HG02852 (cell line): ENCODE measurements at regions not wholly inside any gene's neighbourhood (a gene's known extent, or its start where the extent isn't known, plus 50 kb on each side); places are given as distances from the start of the nearest gene placed in this dataset.

Experiments used
- ATAC-seq: cut with Tn5 transposase; IDR thresholded peaks from one replicate; pipeline ENCODE4 v1.9.1; 2021; ENCODE audit warnings: mild to moderate bottlenecking, moderate library complexity; ENCODE audit not compliant: unreplicated experiment

DNA sequence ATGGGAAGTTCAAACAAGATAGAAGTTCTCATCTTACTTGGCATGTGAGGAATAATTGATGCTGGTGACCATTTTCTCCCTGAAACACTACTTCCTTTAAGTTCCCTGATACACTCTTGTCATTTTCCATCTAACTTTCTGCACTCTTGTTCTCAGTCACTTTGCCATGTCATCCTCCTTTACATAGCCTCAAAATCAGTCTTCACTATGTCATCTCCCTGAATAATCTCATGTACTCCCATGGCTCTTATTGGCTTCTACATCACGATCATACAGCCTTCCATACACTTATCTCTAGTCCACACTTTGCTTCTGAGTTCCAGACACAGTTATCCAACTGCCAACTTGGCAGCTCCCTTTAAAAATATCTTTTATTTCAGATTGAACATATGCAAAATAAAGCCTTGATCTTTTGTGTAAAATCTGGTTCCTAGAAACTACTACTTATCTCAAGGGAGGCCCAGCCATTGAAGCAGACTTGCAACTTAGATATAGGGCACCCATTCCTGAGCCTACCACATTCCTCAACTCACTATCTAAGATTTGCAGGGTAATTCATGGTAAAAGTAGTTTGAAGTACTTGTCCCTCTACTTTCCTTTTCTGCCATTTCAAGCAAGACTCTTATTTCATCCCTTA is 1070.2 kb upstream of the NXPH2 start:
- no peak for ATAC-seq

DNA sequence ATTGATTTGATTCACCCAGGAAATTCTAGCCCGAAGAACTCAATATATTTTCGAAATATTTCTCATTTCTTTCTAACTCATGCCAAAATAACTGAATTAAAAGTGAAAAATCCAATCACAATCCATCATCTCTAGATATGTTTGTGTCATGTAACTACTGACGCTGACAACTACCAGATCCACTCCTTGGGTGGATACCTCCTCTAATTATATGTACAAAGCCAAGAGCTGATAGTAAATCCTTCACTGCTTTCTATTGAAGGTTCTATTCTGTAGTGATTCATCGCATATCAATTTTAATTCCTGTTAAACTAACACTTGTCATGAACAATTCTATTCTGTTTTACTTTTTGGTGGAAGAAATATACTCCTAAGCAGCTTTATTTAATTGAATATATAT is 1056.6 kb upstream of the NXPH2 start:
- ATAC-seq = no peak

DNA sequence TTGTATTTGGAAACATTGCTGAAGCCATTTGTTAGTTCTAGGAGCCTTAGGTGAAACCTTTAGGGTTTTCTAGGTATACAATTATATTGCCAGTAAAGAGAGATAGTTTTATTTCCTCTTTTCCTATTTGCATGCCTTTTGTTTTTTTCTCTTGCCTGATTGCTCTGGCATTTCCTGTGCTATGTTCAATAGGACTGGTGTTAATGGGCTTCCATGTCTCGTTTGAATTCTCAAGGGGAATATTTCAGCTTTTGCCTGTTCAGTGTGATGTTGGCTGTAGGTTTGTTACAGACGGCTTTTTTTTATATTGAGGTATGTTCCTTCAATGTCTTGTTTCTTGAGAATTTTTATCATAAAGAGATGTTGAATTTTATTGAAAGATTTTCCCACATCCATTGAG is 1054.9 kb upstream of the NXPH2 start:
- ATAC-seq = no peak

DNA sequence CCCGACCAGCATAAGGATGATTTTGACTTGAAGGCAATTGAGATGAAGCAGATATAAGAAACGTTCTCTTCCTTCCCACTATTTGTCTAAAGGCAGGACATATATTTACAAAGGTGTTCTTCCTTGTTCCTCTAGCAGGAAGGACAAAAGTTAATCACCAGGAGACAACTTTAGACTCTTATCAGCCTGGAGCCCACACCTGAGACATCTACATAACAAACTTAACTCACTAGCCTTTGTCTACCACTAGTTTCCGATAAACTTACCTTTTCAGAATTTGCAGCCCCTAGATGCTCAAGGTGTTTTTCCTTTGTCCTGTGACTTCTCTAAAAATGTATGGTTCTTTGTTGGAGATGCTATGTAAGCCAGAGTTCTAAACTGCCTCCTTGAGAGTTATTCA is 1047.8 kb upstream of the NXPH2 start:
- no peak for ATAC-seq

DNA sequence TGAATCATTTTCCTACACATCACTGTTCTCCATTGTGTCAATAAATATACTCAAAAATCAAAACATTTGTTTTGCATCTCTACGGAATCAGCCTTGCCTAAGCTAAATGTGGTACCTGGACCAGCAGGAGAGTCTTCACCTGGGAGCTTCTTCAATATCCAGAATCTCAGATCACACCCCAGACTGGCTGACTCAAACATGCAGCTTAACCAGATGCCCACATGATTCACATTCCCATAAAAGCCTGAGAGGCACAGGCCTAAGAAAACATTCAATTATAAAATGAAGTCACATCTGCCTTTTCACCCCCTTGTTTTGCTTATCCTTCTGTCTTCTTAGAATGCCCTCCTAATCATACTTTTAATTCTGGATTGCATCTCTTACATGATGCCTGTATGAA is 1045.5 kb upstream of the NXPH2 start:
- no peak for ATAC-seq

DNA sequence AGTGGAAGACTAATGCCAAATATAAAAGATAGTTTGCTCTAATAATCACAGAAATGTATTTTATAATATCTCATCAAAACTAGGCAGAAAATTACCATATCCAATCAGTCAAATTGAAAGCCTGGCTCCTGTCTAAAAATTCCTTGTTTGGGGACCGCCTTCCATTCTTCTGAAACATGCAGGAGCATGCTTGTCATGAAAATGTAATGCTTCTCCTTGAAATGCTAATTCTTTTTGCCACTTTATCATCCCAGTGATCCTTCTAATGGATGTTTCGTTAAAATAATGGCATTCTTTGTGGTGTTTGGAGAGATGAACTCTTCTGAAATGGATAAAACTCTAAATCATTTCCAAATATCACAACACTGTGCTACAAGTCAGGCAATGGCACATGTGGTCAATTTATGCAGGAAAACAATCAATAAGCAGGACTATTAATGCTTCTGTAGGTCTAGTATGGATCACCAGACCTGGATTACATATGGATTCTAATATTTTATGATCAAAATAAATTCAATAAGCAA is 1039.1 kb upstream of the NXPH2 start:
- ATAC-seq = no peak

DNA sequence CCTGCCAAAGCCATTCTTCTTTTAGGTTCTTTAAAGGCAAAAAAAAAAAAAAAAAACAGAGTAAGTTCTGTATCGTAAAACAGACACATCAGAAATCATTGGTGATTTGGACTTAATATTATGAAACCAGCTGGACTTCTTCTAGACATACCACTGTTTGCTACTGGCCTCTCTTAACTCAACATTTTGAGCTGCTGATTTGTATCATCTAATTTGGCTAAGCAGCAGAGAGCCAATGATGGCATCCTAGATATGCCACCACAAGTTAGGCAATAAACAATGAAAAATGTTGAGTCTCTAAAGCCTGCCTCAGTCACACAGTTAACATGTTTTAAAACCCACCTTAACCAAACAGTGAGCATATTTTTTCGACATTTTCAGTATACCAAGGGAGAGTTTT is 1034.3 kb upstream of the NXPH2 start:
- no peak for ATAC-seq

DNA sequence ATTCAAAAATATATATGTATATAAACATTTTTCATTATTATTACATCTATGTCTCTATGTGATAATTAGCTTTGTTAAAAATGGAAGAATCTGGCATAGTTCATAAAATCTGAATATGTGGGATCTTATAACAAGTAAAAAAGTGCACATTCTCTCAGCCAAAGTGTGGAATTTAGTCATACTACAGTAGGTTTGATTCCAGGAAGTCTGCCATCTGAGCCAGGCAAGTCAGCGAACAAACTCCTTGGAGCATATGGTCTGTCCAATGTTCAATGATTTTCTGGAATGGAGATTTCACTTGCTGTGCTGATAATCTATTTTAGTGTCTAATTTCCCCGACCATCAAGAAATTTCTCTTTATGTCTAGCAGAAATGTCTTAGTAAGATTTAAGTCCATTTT is 1033.2 kb upstream of the NXPH2 start:
- no peak for ATAC-seq

DNA sequence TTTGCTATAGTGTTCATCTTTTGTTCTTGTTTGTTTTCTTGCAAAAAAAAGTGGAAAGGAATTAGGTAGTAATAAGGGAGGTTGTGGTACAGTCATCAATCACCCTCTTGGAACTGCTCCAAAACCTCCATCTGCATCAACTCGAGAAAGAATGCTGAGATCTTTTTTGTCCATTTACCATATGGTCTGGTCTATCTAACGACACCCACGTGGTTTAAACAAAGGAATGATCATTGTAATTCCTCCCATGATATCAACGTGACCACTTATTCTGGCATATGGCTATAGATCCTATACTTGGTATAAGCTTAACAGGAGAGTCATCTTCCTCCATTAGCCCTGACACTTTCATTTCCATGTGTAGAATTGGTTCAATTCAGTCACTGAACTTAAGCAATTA is 1025.3 kb upstream of the NXPH2 start:
- ATAC-seq = no peak

DNA sequence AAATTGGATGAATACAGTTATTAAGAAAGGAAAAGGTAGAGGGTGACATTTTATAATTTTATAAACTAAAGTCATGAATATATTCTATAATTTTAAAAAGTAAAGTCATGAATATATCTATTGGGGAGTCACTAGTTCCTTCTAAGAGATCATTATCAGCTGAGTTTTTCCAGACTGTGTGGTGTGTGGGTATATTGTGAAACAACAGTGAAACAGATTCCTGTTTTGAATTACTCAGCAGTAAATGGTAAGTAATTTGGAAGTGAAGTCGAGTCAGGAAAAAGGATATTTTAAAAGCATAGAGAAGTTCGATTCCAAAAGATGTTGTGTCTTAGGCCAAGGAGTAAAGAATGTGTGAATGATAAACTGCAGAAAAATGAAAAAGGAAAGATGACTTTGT is 1018.2 kb upstream of the NXPH2 start:
- ATAC-seq = no peak

DNA sequence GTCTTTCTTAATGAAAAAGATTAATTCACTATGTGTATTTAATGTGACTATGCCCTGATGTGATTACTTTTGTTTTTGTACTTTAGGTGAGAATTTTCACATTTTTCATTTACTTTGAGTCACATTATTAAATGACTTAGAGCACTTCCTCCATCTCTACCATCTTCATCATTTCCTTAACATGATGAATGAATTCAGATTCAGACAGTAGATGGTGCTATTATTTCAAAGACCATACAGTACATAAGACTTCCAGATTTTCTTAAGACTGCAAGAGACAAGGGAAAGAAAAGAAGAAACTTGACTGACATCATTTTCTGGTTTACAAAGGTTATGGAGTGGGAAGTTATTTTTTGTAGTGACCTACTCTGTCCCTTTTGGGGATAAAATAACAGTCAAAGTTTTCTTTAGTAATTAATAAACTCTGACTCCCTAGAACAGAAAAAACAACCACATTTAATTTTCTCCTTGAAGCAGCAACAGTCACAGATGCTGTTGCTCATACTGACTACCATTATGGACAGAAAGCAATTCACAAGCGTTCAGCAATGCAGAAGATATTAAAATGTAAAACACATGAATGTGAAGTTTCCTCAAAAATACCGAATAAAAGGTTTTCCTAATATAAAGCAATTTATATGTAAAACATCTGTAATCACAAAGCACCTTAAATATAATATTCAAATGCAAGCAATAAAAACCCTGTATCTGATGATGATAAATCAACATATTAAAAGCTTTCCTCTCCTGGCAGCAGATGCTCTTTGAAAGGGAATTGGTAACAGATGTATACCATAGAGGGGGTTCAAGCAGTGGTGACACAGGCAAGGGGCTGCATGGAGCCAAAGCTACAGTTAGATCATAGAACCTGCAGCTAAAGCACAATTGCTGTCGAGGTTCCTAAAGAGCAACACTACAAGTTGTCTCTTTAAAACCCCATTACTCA is 1010.9 kb upstream of the NXPH2 start:
- no peak for ATAC-seq

DNA sequence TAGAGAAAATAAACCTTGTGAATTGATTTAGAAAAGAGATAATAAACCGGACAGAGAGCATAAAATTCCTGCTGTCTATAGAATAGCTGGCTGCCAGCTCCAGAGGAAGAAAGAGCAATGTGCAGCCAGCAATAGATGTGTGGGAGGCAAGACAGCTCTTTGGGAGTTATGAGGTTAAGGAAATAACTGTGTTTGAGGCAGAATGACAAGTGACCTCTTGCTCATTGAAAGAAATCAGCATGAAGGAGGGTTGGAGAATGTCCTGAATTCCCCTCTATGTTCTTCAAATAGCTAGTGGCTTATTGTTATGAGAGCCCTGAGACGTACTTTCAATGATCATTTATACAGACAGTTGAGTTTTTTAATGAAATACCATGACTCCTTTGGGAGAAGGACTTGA is 1009.9 kb upstream of the NXPH2 start:
- ATAC-seq = no peak

DNA sequence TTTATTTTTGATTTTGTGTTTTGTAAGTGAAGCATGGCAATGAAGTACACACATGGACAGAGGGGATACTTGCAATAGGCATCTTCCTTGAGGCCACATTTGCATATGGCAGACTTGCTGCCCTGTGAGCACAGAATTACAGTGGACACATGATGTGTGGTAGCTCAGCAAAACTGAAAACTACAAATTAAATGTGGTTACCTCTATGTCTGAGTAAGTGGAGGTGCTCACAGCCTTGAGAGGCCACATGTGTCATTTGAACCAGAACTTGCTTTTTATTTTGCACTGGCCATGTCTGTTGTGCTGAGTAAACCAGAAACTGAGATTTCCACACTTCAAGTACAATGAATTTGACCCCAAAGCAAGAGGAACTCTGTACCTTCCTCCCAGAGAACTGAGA is 998.5 kb upstream of the NXPH2 start:
- no peak for ATAC-seq

DNA sequence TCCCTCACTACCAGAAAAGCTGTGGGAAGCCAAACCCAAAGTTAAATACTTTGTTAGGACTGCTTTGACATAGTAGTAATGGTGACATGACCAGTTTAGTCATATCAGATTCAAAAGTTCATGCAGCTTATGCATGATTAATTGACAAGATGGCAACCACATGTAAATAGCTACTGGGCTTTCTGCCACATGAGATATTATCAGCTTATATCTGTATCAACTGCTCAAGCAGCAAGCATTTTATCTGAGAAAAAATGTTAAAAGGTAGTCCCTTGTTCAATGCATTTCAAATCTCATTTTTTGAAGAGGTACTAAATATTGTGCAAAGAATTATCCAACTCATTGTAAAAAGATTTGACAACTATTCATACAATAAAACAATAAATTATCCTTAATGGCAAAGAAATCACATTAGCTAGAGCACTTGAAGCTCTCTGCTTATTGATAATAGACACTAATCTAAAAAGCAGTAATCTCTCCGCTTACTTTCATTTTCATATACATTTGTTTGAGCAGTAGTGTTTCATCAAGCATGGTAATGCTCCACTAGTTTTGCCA is 993.6 kb upstream of the NXPH2 start:
- no peak for ATAC-seq

DNA sequence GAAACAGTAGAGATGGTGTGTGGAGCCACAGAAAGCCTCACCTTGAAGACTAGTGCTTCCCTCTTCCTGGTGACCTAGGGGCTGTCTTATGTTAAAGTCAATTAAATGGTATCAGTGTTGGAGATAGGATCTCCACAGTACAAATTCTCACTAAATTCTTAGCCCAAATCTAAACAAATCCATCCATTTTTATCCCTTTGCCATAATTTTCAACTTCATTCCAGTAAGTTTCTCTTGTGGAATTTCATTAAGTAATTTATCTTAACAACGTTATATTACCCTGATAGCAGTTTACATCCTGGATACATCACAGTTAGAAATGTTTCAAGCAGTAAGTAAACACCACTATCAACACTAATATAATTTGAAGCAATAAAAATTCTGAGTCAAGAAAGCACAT is 989.4 kb upstream of the NXPH2 start:
- no peak for ATAC-seq

DNA sequence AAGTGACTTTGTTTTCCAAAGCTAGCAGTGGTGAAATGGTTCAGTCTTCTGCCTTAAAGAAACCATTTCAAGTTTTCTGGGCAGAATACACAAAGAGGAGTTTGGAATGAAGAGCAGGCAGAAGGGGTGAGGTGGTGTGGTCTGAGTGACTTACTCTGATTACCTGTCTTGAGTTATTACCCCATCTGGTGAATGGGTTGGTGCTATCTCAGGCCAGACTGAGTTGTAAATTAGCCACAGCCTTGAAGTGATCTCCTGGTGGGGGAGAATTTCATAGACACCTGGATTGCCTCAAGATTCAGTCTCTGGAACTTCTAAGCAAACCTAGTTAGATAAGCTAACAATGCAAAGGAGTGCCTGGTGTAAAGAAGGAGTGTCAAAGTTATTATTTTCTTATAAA is 983.5 kb upstream of the NXPH2 start:
- ATAC-seq = no peak

DNA sequence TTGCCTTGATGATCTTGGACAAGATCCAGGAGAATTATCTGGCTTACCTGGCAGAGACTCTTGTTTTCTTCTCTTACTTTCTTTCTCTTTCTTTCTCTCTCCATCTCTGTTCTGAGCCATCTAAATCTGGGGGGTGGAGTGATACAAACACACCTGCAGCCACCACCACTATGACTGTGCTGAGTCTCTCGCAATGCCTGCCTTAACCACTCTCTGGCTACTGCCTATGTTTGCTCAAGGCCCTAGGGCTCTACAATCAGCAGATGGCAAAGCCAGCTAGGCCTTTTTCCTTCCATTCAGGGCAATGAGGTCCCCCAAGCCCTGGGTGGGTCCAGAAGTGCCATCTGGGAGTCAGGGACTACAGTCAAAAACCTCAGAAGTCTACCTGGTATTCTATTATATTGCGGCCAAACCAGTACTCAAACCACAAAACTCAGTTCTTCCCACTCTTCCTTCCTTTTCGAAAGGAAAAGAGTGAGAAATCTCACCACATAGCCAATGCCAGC is 978.9 kb upstream of the NXPH2 start:
- ATAC-seq = no peak

DNA sequence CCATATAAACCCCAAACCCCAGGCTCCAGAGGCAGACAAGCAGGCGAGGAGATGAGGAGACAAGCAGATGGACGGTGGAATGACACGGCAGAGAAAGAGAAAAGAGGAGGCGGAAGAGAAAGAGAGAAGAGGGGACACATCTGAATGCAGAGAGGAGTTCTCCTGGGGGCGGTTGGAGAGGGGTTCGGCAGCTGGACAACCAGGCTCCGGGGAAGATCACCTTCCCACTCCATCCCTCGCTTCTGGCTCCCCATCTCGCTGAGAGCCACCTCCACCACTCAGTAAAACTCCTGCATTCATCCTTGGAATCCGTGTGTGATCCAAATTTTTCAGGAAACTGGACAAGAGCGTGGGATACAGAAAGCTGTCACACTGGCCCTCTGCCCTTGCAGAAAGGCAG is 966.7 kb upstream of the NXPH2 start:
- no peak for ATAC-seq

DNA sequence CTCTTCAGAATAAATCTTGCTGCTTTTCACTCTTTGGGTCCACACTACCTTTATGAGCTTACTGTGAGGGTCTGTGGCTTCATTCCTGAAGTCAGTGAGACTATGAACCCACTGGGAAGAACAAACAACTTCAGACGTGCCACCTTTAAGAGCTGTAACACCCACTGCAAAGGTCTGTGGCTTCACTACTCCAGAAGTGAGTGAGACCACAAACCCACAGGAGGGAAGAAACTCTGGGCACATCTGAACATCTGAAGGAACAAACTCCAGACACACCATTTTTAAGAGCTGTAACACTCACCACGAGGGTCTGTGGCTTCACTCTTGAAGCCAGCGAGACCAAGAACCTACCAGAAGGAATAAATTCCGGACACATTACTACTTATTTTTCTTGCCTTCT is 964.1 kb upstream of the NXPH2 start:
- no peak for ATAC-seq

DNA sequence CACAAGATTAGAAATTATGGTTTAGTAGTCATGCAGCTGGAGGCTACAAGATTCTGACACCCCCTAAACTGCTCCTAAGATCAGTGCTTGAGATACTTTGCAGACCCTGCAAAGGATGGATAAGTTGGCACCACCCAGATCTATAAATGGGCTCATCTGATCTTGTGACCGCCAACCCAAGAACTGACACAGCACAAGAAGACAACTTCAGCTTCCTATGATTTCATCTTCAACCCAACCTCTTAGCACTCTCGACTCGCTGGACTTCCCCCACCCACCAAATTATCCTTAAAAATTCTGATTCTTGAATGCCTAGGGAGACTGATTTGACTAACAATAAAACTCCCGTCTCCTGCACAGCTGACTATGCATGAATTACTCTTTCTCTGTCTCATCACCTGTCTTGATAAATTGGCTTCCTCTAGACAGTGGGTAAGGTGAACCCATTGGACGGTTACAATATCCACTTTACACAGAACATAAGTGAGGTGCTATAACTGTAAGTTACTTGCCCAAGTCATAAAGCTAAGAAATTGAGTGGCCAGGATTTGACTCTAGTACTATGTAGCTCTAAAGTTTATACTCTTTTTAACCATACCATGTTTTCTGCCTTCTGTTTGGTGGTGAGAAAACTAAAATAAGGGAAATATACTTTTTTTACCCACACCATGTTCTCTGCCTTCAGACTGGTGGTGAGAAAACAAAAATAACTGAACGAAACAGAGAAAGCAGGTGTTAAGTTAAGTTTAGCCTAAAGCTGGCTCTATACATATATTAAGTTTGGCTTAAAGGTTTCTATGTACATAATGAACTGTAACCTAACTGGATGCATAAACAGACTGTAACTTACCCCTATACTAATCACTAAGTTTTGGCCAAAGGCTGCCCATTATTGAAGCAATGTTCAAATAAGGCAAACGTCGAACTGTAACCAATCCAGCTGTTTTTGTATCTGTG is 962.3 kb upstream of the NXPH2 start:
- ATAC-seq = no peak

DNA sequence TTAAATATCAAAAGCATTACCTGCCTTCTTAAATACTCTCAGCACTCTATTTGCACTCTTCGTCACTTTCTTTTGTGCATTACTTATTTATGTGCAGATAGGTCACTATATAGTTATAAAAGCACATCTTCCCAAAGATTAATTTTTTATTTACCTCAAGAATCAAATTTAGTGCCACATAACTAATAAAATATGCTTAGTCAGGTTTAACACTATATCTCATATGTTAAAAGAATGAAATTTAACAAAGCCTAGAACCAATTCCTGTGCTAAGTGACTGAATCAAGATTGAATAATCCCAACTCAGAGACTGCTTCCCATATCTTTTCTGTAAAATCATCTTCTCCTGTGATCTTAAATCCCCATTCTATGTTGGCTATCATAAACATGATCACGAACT is 957.5 kb upstream of the NXPH2 start:
- no peak for ATAC-seq
